Fibroblast of pulmonary artery (primary cell): ENCODE measurements at regions not wholly inside any gene's neighbourhood (a gene's known extent, or its start where the extent isn't known, plus 50 kb on each side); places are given as distances from the start of the nearest gene placed in this dataset.

ENCODE experiments used
- DNase-seq: peaks from one replicate; pipeline ENCODE4 v3.0.0-alpha.2; 2010; ENCODE audit warnings: low read depth
- H3K4me3 ChIP-seq: replicated peaks from 2 replicates; pipeline ENCODE4 v1.5.1; 2011; ENCODE audit warnings: low read depth, mild to moderate bottlenecking, control low read depth, low read length, moderate library complexity
- TF ChIP-seq, protein P1 (sequence below): IDR thresholded peaks from 2 replicates; pipeline ENCODE4 v1.5.1; 2011; ENCODE audit warnings: mild to moderate bottlenecking, control low read depth, low read length, inconsistent platforms; ENCODE audit errors: missing control alignments

- no peak overlapping the region for H3K4me3 ChIP-seq
- TF ChIP-seq, protein P1, sequence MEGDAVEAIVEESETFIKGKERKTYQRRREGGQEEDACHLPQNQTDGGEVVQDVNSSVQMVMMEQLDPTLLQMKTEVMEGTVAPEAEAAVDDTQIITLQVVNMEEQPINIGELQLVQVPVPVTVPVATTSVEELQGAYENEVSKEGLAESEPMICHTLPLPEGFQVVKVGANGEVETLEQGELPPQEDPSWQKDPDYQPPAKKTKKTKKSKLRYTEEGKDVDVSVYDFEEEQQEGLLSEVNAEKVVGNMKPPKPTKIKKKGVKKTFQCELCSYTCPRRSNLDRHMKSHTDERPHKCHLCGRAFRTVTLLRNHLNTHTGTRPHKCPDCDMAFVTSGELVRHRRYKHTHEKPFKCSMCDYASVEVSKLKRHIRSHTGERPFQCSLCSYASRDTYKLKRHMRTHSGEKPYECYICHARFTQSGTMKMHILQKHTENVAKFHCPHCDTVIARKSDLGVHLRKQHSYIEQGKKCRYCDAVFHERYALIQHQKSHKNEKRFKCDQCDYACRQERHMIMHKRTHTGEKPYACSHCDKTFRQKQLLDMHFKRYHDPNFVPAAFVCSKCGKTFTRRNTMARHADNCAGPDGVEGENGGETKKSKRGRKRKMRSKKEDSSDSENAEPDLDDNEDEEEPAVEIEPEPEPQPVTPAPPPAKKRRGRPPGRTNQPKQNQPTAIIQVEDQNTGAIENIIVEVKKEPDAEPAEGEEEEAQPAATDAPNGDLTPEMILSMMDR: no peak
- DNase-seq: peak; percentile 46
These were observed 199.3 kb downstream of the TENT5A start for GRCh38 chr6:81553216-81553615.

DNA sequence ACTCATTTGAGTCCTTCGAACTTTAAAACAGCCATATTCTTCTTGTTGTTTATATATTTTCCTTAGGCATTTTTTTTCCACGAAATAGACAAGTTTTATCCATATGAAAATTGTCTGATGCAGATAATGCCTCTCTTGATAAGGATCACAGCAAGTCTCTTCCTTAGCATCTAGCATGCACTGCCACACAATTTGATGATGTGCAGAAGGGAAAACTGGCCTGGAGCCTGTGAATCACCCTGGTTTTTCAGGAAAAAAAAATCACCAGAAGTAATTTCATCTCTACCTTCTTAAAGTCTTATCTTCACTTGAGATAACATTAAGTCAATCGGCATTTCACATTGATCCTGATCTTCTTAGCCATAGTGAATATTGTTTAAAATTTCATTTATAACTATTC, 199.8 kb downstream of the TENT5A start:
- H3K4me3 ChIP-seq: no peak overlapping the region
- no peak for DNase-seq
- TF ChIP-seq, protein P1: no peak

- H3K4me3 ChIP-seq: no peak overlapping the region
- DNase-seq: no peak
- TF ChIP-seq, protein P1: no peak
These were observed 205.3 kb downstream of the TENT5A start for GRCh38 chr6:81547149-81547548.

- H3K4me3 ChIP-seq: no peak overlapping the region
- no peak for DNase-seq
- TF ChIP-seq, protein P1: no peak
These were observed 217.5 kb downstream of the TENT5A start for GRCh38 chr6:81534934-81535465.

DNA sequence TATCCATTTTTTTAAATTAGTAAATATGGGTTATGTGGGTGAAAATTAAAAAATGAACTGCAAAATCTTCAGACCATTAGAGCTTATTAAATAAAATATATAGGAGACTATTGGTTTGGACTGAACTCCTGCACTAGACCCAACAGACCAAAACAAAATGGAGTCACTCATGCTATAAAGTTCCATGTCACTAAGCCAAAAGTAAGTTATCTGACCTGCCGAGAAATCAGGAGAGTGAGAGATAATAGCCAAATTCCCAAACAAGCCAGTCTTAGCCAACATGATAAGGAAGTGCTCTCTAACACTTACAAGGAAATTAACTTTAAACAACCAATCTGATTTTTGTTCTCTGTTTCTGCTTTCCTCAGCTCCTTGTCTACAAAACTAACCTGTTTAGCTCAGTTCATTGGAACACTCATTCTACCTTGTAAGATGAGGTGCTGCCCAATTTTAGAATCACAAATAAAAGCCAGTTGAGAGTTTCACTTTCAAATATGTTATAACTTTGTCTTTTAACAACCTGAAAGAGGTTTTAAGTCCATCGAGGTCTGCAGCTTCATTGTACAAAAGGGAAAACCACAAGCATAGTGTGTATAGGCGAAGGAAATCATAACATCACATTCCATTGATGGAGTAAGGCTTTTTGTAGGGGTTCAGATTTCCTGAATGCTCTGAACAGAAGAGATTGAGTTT, 220.5 kb downstream of the TENT5A start:
- H3K4me3 ChIP-seq: no peak overlapping the region
- no peak for DNase-seq
- TF ChIP-seq, protein P1: no peak

GRCh38 chr6:81517455-81517854, 235.0 kb downstream of the TENT5A start:
- DNase-seq: no peak
- TF ChIP-seq, protein P1: no peak
- no peak overlapping the region for H3K4me3 ChIP-seq
